ENCODE measurements at regions not wholly inside any gene's neighbourhood (a gene's known extent, or its start where the extent isn't known, plus 50 kb on each side); places are given as distances from the start of the nearest gene placed in this dataset.
"Not testable (repeated sequence)": the region's sequence is repeated elsewhere in the genome, so short reads cannot be mapped to it uniquely, and the experiment has no call there.

DNA sequence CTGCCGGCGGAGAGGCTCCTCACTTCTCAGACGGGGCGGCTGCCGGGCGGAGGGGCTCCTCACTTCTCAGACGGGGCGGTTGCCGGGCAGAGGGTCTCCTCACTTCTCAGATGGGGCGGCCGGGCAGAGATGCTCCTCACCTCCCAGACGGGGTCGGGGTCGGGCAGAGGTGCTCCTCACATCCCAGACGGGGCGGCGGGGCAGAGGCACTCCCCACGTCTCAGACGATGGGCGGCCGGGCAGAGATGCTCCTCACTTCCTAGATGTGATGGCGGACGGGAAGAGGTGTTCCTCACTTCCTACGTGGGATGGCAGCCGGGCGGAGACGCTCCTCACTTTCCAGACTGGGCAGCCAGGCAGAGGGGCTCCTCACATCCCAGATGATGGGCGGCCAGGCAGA lies 126.5 kb upstream of the PTPRG start:
- TF ChIP-seq POLR2A, POLR2AphosphoS5, EP300 (IDR thresholded peaks at IDR 0.05): not testable (repeated sequence)
- TF ChIP-seq, protein P1, sequence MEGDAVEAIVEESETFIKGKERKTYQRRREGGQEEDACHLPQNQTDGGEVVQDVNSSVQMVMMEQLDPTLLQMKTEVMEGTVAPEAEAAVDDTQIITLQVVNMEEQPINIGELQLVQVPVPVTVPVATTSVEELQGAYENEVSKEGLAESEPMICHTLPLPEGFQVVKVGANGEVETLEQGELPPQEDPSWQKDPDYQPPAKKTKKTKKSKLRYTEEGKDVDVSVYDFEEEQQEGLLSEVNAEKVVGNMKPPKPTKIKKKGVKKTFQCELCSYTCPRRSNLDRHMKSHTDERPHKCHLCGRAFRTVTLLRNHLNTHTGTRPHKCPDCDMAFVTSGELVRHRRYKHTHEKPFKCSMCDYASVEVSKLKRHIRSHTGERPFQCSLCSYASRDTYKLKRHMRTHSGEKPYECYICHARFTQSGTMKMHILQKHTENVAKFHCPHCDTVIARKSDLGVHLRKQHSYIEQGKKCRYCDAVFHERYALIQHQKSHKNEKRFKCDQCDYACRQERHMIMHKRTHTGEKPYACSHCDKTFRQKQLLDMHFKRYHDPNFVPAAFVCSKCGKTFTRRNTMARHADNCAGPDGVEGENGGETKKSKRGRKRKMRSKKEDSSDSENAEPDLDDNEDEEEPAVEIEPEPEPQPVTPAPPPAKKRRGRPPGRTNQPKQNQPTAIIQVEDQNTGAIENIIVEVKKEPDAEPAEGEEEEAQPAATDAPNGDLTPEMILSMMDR (IDR thresholded peaks at IDR 0.05) = not testable (repeated sequence)
